ENCODE measurements at regions not wholly inside any gene's neighbourhood (a gene's known extent, or its start where the extent isn't known, plus 50 kb on each side); places are given as distances from the start of the nearest gene placed in this dataset.

DNA sequence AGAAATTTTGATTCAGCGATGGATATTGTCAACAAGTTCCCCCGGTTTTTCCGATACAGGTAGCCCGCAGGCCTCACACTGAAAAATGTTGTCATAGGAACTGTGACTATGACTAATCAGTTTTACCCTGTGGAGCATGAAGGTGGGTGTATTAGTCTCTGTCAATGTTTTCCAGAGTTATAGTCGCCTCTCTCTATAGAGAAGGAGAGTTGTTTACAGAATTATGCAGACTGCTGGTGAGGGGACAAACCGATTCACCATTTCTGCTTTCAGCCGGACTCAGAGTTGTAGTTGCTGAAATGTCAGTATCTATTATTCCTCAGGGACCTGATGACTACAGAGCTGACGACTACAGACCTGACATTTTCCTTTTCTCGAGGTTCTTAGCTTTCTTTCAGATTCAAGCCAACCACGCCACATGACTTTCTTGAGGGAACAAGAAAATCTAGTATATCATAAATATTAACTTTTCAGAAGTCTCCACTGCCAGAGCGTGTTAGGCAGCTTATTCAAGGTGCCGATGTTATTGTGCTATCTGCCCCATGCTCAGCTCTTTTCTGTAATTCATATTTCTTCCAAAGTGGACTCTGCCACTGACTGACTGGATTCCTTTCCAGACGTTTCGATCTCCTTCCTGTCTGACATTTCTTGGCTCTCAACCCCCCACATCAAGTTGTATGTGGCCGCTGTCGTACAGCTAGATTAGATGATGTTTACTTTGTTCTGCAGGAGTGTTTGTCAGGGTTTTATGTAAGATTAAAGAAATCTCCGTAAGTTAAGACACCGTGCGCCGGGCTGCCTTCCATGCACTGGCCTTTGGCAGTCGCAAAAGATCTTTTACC is 178.1 kb downstream of the FGF1 start:
- DNase-seq (ENCODE audit: low read depth): no peak

DNA sequence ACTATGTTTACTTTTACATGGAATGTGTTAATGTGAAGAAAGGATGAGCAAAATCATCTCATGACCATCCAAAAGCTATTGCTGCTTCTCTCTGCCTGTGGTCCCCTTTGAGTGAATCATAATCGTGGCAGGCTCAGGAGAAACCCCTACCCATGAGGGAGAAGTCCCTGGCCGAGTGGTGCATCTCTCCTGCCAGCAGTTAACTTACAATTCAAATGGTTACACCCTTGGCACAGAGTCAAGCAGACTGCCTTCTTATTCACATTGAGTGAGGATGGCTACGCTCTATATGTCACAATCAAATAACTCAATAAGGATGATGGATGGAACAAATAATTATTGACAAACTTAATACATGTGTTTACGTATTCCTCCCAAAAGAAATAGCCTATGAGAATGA is 179.1 kb downstream of the FGF1 start:
- no peak for DNase-seq (ENCODE audit: low read depth)

DNA sequence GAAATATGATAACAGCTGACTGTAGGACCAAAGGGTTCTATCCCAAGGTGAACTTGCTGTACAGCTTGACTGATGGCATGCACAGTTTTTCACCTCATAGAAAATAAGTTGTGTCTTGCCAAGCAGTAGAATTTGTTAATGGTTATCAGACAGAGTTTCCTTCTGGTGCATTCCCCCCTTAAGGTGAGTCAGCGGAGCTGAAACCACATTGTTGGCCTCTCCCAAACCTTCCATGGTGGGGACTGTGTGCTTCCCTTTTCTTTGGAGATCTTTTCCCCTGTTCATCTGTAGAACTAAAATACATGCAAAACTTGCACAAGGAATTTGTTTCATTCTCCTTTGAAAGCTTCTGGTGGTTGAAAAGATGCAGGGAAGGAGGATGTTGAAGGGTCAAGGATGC is 179.8 kb downstream of the FGF1 start:
- DNase-seq (ENCODE audit: low read depth): no peak

DNA sequence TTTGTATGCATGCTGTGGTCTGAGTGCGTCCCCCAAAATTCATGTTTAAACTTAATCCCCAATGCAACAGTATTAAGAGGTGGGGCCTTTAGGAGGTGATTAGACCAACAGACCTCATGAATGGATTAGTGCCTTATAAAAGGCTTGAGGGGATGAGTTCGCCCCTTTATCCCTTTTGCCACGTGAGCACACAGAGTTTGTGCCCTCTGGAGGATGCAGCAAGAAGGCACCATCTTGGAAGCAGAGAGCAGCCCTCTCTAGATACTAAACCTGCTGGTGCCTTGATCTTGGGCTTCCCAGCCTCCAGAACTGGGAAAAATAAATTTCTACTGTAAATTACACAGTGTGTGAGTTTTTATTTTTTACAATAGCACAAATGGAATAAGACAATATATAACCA is 177.1 kb upstream of the SPRY4 start:
- no peak for DNase-seq (ENCODE audit: low read depth)

DNA sequence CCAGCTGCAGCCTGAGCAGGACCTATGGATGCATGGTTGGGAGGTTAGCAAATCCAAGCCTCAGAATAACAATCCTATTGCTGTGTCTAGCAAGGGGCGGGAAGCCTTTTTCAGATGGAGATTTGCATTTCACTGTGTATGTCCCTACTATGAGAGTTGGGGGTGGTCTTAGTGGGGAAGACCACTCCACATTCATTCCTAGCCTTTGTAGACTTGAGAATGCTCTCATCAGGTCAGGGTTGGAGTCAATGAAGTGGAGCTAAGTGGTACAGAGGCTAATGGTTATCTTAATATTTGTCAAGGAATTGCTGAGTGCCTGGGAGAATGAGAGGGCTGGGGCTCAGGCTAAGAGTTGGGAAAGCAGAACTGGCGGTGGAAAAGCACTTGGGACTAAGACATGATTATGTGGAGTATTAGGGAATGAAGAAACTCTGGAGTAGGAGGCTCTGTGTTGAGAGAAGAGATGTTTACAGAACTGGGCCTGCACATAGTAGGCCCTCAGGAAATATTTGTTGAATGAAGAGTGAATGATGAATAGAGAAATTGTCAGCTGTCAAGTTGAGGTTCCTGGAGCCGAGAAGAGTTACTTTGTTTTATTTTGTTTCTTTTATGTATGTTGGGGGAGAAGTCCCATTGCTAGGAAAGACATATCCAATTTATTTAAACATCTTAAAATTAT is 175.5 kb upstream of the SPRY4 start:
- DNase-seq (ENCODE audit: low read depth): no peak

DNA sequence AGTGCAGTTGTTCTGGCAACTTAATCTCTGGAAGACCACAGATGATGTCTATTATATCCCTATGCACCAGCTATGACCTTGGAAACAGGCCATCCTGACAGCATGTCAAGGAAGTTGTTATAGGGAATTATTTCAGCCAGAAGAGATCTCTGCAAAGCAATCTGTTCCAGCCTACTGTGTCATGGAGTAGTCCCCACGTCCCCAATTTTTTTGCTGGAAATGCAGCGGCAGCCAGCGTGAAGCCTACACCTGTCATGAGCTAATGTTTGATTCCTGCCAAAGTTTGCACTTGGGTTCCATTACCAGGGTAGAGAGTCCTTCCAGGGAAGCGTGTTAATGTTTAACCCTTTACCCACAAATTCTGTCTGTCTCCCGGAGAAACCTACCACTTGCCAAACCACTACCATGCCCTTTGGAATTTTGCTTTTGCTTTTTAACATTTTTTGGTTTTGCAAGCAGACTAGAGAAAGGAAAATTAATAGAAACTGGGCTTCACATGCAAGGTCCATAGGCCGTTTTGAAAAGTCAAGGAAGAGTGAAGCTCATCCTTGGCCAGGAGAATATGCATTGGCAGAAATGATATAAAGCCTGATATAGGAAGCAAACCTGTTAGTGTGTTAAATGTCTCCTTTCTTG is 174.9 kb upstream of the SPRY4 start:
- DNase-seq (ENCODE audit: low read depth): no peak

DNA sequence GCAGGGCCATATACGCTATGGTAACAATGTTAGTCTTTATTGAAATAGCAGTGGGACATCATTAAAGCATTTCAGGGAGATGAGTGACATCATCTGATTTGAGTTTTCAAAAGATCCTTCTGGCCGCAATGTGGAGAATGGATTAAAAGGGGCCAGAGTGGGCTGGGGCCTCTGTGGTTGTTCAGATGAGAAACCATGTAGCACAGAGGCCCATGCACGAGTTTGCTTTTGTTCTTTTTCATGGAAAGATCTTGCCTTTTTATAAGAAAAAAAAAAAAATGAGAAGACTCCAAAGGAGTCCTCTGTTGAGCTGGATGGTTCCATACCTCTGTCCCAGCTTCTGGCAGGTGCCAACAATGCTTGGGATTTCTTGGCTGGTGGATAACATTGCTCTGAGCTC is 173.5 kb upstream of the SPRY4 start:
- no peak for DNase-seq (ENCODE audit: low read depth)

DNA sequence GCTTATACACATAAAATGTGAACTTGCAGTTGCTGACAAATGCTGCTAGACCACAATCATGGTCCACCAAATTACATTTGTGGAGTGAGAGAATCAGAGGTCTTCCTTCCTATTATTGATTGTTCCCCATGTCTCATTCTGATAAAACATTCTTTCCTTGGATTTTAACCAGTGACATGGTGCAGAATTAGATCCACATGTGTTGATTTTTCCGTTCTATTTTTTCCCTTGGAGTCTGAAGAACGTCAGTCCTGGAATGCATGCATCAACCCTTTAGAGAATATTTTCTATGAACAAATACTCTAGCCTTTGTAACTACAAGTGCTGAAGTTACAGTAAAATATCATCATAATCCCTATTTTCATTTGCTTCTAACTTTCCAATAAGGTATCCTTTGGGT is 170.7 kb upstream of the SPRY4 start:
- peak; percentile 43 for DNase-seq (ENCODE audit: low read depth)

DNA sequence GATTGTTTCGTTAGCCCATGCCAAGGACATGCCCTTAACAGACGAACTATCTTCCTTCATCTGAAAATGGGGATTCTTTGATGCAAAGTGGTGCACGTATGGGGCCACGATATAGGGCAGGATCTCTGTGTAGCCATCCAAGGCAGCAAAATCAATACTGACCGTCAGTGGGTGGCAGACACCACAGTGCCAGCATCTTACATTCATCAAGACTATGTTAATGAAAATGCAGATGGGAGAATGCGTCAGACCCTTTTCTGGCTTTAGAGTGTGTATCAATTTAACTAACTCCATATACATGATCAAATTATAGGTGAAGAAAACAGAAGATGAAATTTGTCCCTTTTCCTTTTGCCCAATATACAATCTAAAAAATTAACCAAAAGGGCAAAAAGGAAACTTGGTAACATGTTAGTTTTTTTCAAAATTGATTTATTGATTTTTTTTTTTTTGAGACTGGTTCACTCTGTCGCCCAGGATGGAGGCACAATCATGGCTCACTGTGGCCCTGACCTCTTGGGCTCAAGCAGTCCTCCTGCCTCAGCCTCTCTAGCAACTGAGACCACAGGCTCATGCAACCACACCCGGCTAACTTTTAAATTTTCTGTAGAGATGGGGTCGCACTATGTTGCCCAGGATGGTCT is 169.2 kb upstream of the SPRY4 start:
- no peak for DNase-seq (ENCODE audit: low read depth)

DNA sequence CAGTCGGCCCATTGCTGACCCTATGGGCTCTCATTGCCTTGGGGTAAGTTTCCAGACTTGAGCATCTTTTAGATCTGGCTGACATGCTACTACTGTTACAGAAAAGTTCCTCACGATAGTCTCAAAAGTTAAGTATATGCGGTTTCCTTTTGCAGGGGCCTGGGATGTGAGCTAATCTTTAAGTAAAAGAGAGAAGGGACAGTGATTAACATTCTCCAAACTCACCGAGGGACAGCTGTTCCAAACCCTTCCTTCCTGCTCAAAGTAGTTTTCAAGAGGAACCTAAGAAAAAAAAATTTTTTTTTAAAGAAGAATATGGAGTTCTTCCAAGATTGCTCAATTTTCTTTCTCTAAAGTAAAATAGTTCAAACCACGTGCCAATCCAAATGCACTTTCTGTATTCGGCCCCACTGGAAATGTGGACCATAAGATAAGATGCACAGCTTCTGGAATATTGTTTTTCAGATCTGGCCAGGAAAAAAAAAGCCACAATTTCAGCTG is 168.0 kb upstream of the SPRY4 start:
- no peak for DNase-seq (ENCODE audit: low read depth)

DNA sequence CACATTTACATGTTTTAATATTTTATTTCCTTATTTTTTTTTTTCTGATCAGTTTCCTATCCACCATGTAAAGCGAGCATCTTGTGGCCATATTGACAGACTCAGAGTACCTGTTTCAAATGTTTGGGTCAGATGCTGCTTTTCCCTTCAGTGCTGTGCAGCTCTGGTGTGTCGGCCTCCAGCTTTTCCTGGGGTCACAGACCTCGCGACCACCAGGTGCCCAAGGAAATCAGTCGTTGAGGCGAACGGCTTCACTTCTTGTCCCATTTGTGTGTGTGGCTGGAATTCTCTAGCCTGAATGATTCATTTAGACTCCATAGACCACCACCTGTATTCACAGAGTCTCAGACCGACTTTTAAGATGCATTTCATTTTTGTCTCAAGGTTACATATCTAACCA is 166.9 kb upstream of the SPRY4 start:
- DNase-seq (ENCODE audit: low read depth): no peak

DNA sequence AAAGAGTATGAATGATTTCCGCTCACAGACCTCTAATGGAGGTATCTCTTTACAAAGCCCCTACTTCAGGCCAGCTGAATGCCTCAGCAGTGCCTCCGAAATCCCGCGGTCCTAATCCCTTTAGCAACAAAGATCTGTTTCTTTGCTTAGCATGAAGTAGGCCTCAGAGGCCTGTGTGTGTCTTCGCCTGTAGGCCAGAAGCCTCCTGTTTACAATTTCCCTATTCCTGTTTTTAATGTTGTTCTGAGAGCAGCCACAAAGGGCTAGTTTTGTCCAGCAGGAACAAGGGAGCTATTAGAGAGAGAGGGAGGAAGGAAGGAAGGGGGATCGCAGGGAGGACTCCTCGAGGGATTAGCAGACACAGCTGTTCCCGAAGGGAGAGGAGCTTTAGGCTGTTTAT is 166.4 kb upstream of the SPRY4 start:
- DNase-seq (ENCODE audit: low read depth): no peak

DNA sequence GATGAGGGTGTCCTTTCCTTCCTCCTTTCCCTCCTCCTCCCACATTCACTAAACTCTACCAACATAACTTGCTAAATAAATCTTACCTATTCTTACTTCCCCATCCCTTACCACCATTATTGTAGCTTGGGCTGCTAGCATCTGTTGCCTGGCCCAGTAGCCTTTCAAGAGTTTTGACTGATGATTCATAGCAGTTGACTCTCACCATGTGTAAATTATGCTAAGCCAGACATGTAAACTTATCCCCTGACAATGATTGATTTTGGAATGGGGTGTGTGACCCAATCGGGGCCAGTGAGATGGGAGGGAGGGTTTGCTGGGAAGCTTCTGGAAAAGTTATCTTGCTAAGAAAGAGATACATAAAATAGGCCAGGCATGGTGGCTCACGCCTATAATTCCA is 161.8 kb upstream of the SPRY4 start:
- DNase-seq (ENCODE audit: low read depth): no peak

DNA sequence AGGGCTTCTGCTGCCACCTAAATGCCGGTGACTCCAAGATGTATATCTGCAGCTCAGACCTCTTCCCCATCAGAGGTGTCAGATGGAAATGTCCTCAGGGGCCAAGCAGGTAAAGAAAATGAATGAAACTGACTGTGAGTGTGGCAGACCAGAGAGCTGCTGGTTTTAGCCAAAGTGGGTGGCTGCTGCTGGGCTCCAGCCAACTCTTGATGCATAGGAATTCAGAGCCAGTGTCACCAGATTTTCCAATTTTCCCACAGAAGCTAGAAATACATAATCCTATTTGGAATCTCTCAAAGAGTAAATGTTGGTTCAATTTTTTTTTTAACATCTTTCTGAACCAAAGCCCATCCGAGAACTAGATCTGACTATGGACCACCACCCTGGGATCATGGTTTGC is 161.2 kb upstream of the SPRY4 start:
- no peak for DNase-seq (ENCODE audit: low read depth)

DNA sequence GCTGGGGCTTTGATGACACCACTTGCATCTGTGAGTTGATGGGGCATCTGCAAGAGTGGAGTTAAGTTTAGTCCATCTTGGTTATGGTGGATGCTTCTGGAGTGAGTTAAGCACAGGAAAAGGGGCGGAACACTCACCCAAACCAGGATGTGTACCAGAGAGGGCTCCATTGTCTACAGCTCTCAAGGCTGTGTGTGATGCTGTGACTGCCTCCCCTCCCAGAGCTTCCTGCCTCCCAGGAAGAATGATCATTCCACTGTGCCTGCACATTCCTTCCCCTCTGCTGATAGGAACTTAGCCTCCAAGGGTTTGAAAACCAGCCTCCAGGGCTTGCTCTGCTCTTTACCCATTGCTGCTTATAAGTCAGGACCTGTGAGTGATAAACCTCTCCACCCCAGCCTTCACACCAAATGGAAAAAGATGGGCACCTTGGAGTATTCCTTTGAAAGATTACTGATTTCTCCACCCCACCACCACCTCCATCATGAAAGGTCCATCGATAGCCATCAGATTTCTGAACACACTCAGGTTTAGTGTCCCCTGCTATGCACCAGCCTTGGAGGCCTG is 160.1 kb upstream of the SPRY4 start:
- no peak for DNase-seq (ENCODE audit: low read depth)

DNA sequence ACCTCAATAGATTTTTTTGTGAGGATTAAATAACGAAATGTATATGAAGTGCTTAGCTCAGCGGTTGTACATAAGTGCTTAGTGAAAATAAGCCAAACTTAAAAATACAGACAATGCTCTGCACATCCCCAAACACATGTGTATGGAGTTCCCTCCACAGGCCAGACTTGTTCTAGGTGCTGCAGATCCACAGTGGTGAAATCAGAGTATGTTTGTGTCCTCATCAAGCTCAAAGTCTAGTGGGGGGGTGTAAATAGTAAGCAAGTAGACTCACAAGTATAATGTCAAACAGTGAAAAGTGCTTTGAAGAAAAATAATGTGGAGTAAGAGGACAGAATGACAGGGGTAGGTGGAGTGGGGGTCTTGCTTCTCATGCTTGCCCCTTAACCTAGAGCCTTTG is 157.4 kb upstream of the SPRY4 start:
- DNase-seq (ENCODE audit: low read depth): no peak

DNA sequence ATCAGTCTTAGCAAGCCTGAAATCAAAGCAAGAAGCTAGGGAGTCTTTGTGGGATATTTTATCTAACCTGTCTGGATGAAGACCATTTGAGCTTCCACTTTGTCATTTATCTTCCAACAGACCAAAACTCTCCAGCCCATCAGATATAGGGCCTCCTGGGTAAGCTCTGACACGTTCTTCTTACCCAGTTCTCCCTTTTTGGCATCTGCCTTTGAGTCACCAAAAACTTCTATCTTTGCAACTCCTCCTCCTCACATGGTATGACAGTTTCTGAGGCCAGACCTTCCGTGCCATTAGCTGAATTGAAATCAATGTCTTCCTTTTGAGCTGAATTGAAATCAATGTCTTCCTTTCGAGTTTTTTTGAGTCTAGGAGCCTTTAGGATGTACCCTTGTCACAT is 156.6 kb upstream of the SPRY4 start:
- no peak for DNase-seq (ENCODE audit: low read depth)

DNA sequence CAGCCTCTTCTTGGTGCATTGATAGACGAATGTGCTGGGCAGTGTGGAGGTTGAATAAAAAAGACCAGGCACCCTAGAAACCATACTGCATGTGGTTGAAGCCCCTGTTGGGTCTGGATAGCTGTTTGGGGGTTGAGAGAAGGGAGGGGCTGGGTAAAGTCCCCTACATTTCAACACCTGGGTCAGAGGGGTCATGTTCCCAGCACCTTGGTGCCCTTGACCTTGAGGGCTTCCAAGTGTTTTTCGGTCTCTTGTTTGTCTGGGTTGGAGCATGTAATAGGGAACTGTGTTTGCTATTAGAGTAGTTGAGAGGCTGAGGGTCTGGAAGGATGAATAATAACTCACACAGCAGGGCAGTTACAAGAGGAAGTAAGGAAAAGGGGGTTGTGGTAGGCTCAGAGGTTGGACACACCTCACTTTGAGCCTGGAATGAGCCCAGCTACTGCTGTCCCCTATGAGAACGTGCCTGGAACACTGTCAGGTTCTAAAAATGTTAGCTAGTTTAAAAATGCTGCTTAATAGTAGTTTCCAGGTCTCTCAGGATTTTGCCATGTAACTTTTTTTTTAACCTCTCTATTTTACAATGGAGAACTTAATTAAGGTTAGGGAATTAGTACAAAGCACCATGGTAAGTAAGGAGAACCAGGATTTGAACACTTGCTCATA is 155.2 kb upstream of the SPRY4 start:
- DNase-seq (ENCODE audit: low read depth): no peak

DNA sequence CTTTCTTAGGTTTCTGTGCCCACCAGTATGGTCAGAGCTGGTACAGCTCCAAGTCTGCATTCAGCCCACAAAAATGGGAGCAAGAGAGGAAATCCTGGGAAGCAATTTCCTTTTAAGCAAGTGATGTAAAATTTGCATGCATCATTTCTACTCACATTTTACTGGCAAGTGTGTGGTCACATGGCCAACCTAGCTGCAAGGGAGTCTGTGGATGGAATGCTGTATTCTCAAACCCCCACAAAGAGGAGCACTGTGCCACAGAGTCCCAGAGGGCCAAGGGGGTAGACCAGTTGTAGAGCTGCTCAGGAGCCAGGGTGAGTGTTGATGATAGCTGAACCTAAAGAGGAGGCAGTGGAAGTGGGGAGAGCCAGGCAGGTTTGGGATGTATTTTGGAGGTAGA is 154.3 kb upstream of the SPRY4 start:
- no peak for DNase-seq (ENCODE audit: low read depth)

DNA sequence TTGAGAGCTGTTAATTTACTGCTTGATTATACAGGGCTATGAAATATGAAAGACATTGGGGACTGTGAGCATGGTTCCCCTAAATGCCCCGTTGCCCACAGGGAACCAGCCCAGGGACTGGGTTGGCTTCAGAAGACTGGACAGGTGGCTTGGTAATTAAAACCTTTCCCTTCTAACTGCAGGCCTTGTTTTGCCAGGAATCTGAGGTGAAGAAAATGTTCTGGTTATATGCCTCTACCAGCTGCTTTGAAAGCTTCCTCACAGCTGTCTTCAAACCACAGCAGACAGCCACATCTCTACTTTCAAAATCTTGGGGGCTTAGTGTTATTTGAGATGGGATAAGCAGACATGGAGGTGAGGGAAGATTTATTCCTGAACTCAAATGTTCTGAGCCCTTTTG is 153.3 kb upstream of the SPRY4 start:
- no peak for DNase-seq (ENCODE audit: low read depth)

DNA sequence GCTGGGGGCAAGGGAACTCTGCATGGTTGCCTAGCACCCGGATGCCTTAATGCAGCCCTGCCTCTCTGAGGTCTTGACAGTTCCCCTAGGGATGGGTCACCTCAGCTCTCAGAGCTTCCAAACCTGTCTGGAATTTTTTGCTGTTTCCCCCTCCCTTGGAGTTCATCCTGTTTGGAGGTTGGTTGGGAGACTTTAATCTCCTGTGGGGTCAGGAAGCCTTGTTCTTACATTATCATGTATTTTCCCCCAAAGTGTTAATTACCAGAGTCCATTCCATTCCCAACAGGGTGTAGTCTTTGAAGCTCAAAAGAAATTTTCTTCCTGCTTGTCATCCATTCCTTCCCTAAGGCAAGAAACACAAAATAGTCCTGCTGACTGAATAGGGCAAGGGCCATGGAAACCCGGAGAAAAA is 150.3 kb upstream of the SPRY4 start:
- DNase-seq (ENCODE audit: low read depth): no peak
